SHP77 (cell line): ENCODE measurements at regions not wholly inside any gene's neighbourhood (a gene's known extent, or its start where the extent isn't known, plus 50 kb on each side); places are given as distances from the start of the nearest gene placed in this dataset.

Source experiments
- DNase-seq, 2 experiments: peaks; one replicate each; lab custom pipeline; 2025; lab: John Stamatoyannopoulos, UW

DNA sequence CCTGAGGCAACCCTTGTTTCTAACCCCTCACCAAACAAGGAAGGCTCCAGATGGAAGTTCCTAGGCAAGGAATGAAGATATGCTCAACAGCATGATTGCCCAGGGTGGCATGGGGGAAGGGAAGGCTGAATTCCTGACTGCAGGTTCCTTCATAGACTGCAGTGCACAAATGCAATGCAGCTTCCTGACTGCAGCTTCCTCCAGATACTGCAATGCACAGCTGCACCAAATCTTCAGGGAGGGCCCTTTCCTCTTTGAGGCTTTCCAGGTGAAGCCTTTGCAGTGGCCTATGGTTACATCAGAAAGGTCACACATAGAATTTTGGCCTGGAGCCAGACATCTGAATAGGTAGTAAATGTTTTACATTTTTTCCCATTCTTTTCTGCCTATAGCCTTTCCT lies 58.8 kb upstream of the DYNAP start:
- no peak for DNase-seq

DNA sequence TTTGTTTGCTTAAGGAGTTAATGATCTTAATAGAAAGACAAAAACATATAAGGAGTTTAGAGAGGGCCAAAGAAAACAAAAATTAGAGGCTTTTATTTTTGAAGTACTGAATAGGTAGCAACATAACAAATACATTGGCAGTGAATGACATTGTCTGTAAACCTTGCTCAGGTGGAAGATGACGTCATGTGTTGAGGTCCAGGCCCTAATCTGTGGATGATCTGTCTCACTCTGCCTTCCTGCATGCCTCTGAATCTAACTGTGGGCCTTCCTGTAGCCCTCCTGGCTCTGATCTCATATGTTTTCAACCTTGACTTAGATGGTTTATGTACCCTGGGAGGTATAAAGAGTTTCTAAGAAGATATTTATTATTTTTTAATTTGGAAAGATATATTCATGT lies 58.1 kb upstream of the DYNAP start:
- DNase-seq = no peak
